Spinal cord (tissue), 9 donors: ENCODE measurements at regions not wholly inside any gene's neighbourhood (a gene's known extent, or its start where the extent isn't known, plus 50 kb on each side); places are given as distances from the start of the nearest gene placed in this dataset.
"Not testable (repeated sequence)": the region's sequence is repeated elsewhere in the genome, so short reads cannot be mapped to it uniquely, and the experiment has no call there.

Source experiments
- DNase-seq, 6 donors: peaks; one replicate each; pipeline versions ENCODE4 v3.0.0 to v3.0.0-alpha.2; 2013 to 2015; ENCODE audit warnings: low spot score in 6 of 6, low read depth in 4 of 6
- H3K27ac ChIP-seq: one replicate; pipeline ENCODE4 v1.5.1; 2013; ENCODE audit warnings: low read depth, low read length, control low read depth
- H3K27me3 ChIP-seq: one replicate; pipeline ENCODE4 v1.6.1; 2013; ENCODE audit warnings: low read length; ENCODE audit not compliant: control insufficient read depth, insufficient read depth
- H3K36me3 ChIP-seq: one replicate; pipeline ENCODE4 v1.6.1; 2013; ENCODE audit warnings: low read length; ENCODE audit not compliant: control insufficient read depth, insufficient read depth
- H3K4me1 ChIP-seq: one replicate; pipeline ENCODE4 v1.6.1; 2013; ENCODE audit warnings: low read length; ENCODE audit not compliant: control insufficient read depth, insufficient read depth
- H3K4me3 ChIP-seq: one replicate; pipeline ENCODE4 v1.5.1; 2013; ENCODE audit warnings: low read depth, low read length, control low read depth
- H3K9me3 ChIP-seq: one replicate; pipeline ENCODE4 v1.6.1; 2013; ENCODE audit warnings: low read length; ENCODE audit not compliant: control insufficient read depth, insufficient read depth
- WGBS: methylation state at CpG from one replicate; pipeline ENCODE4 v1.1.5; 2013; ENCODE audit warnings: missing lambda C conversion rate; ENCODE audit not compliant: insufficient coverage; 5-methylcytosine and 5-hydroxymethylcytosine counted together
- donor health status: healthy.

- Histone ChIP-seq H3K27ac (no peak overlapping the region), H3K27me3 (no peaks in the 10 kb centered on the region), H3K4me1 (no peaks in the 10 kb centered on the region), H3K4me3 (no peak overlapping the region), H3K36me3 (no peaks in the 10 kb centered on the region), H3K9me3 (no peaks in the 10 kb centered on the region)
- DNase-seq: no peak
- 86% methylated on average over 2 of the region's 3 CpGs for WGBS
These were observed 133.1 kb upstream of the FBXO11 start for GRCh38 chr2:48039209-48039990.

DNA sequence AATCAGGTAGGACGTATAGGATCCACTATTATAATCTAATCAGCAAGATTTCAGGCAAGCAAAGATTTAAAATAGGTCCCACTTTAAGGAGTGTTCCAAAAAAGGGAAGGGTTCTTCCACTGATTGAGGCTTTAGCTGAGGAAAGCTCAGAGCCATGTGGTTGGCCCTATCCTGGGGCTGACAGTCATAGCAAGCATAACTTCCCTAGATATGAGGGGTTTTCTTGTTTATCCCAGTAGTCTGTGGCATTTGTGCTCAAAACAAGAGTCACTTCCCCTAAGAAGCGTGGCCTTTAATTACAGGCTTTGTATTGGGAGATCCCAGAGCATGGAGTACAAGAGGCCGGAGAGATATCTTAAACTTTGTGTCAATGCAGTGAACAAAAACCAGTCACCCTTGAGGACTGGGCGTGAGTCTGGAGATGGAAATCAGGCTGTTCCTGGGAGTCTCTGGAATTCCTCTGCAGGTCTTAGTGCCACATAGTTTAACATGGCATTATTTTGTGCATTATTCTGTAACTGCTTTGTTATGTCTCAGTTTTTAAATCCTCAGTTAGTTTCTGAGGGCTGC is 136.9 kb upstream of the FBXO11 start:
- H3K9me3 ChIP-seq: no peaks in the 10 kb centered on the region
- H3K4me3 ChIP-seq: no peak overlapping the region
- H3K36me3 ChIP-seq: no peaks in the 10 kb centered on the region
- no peak for DNase-seq
- 92% methylated on average over 3 of the region's 4 CpGs for WGBS
- no peaks in the 10 kb centered on the region for H3K4me1 ChIP-seq
- H3K27me3 ChIP-seq: no peaks in the 10 kb centered on the region
- no peak overlapping the region for H3K27ac ChIP-seq

GRCh38 chr2:48043746-48044145 is 137.4 kb upstream of the FBXO11 start:
- WGBS: no CpG with 5 or more reads among the region's 3 CpGs
- H3K4me3 ChIP-seq: no peak overlapping the region
- no peaks in the 10 kb centered on the region for H3K4me1 ChIP-seq
- no peak overlapping the region for H3K27ac ChIP-seq
- H3K9me3 ChIP-seq: no peaks in the 10 kb centered on the region
- no peaks in the 10 kb centered on the region for H3K36me3 ChIP-seq
- DNase-seq: no peak
- no peaks in the 10 kb centered on the region for H3K27me3 ChIP-seq

DNA sequence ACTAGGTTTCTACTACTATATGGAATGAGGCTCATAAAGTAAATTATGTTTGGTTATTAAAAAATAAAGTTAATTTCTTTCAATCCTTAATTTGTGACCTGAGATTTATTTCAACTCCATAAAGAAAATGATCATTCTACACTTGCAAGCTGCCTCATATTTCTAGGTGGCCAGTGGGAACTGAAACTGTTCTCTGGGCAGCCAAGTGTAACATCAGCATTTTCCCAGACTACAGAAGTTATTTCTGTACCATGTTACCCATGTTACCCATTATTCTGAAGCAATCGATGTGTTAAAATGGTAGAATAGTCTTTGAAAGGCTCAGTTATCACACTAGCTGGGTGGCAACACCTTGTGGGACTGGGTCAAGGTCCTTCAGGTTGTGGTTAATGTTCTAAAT is 139.3 kb upstream of the FBXO11 start:
- no peak overlapping the region for H3K4me3 ChIP-seq
- no peaks in the 10 kb centered on the region for H3K9me3 ChIP-seq
- H3K27me3 ChIP-seq: no peaks in the 10 kb centered on the region
- H3K36me3 ChIP-seq: no peaks in the 10 kb centered on the region
- no peaks in the 10 kb centered on the region for H3K4me1 ChIP-seq
- DNase-seq: peak in 1 of 6 donors; percentile 22
- H3K27ac ChIP-seq: no peak overlapping the region
- no CpG with 5 or more reads among the region's 1 CpG for WGBS

- no peaks in the 10 kb centered on the region for H3K4me1 ChIP-seq
- no peak overlapping the region for H3K27ac ChIP-seq
- no peaks in the 10 kb centered on the region for H3K27me3 ChIP-seq
- H3K9me3 ChIP-seq: no peaks in the 10 kb centered on the region
- H3K4me3 ChIP-seq: no peak overlapping the region
- H3K36me3 ChIP-seq: no peaks in the 10 kb centered on the region
- WGBS: 86% methylated on average over 2 of the region's 3 CpGs
- no peak for DNase-seq
These were observed 142.3 kb upstream of the FBXO11 start for GRCh38 chr2:48048476-48049171.

GRCh38 chr2:48049371-48049770 is 143.1 kb upstream of the FBXO11 start:
- Histone ChIP-seq H3K27me3 (no peaks in the 10 kb centered on the region), H3K4me1 (no peaks in the 10 kb centered on the region), H3K4me3 (no peak overlapping the region), H3K9me3 (no peaks in the 10 kb centered on the region), H3K27ac (no peak overlapping the region), H3K36me3 (no peaks in the 10 kb centered on the region)
- DNase-seq: no peak
- no CpG with 5 or more reads among the region's 2 CpGs for WGBS

- 85% methylated on average over 5 of the region's 5 CpGs for WGBS
- no peak overlapping the region for H3K4me3 ChIP-seq
- H3K36me3 ChIP-seq: no peaks in the 10 kb centered on the region
- H3K27me3 ChIP-seq: no peaks in the 10 kb centered on the region
- DNase-seq: no peak
- no peaks in the 10 kb centered on the region for H3K4me1 ChIP-seq
- no peak overlapping the region for H3K27ac ChIP-seq
- H3K9me3 ChIP-seq: no peaks in the 10 kb centered on the region
These were observed 144.4 kb upstream of the FBXO11 start for GRCh38 chr2:48050711-48051110.

- H3K4me3 ChIP-seq: no peak overlapping the region
- H3K9me3 ChIP-seq: no peaks in the 10 kb centered on the region
- no peaks in the 10 kb centered on the region for H3K4me1 ChIP-seq
- no peak overlapping the region for H3K27ac ChIP-seq
- no peaks in the 10 kb centered on the region for H3K36me3 ChIP-seq
- 100% methylated on average over 1 of the region's 1 CpG for WGBS
- no peaks in the 10 kb centered on the region for H3K27me3 ChIP-seq
- no peak for DNase-seq
These were observed 153.7 kb upstream of the FBXO11 start for GRCh38 chr2:48059975-48060374.

- H3K4me3 ChIP-seq, H3K27me3 ChIP-seq, H3K36me3 ChIP-seq, DNase-seq, H3K9me3 ChIP-seq, H3K4me1 ChIP-seq, H3K27ac ChIP-seq: not testable (repeated sequence)
- 73% methylated on average over 3 of the region's 4 CpGs for WGBS
These were observed 155.4 kb upstream of the FBXO11 start for GRCh38 chr2:48061656-48062055.

- H3K27me3 ChIP-seq: no peaks in the 10 kb centered on the region
- H3K4me3 ChIP-seq: no peak overlapping the region
- H3K9me3 ChIP-seq: no peaks in the 10 kb centered on the region
- no peaks in the 10 kb centered on the region for H3K36me3 ChIP-seq
- DNase-seq: no peak
- H3K4me1 ChIP-seq: no peaks in the 10 kb centered on the region
- H3K27ac ChIP-seq: no peak overlapping the region
These were observed 158.8 kb upstream of the FBXO11 start for GRCh38 chr2:48065096-48065495.
